Stomach (tissue), 8 donors: ENCODE measurements at regions not wholly inside any gene's neighbourhood (a gene's known extent, or its start where the extent isn't known, plus 50 kb on each side); places are given as distances from the start of the nearest gene placed in this dataset.

Experiments used
- DNase-seq, 2 donors: peaks; one replicate each; pipeline versions ENCODE4 v3.0.0 to v3.0.0-alpha.2; 2013 to 2019
- H3K27ac ChIP-seq, 5 donors: fragments of 200-600 bp in 4 of 5; sonication (generic) in 4 of 5; one replicate each; pipeline ENCODE4 v1.5.1; 2013 to 2019; ENCODE audit warnings: mild to moderate bottlenecking in 1 of 5, moderate library complexity in 1 of 5
- H3K27me3 ChIP-seq, 3 donors: fragments of 200-600 bp; sonication (generic); one replicate each; pipeline ENCODE4 v1.5.1; 2017 to 2019; ENCODE audit warnings: mixed run types in 1 of 3
- H3K36me3 ChIP-seq, 4 donors: fragments of 200-600 bp; sonication (generic); 1 replicate in 3 of 4; 2 replicates in 1 of 4; pipeline ENCODE4 v1.5.1; 2016 to 2019
- H3K4me1 ChIP-seq, 4 donors: fragments of 200-600 bp; sonication (generic); one replicate each; pipeline ENCODE4 v1.5.1; 2016 to 2019
- H3K4me3 ChIP-seq, 4 donors: fragments of 200-600 bp; sonication (generic) in 3 of 4; one replicate each; pipeline ENCODE4 v1.5.1; 2016 to 2019; ENCODE audit warnings: mild to moderate bottlenecking in 1 of 4
- H3K9me3 ChIP-seq, 4 donors: fragments of 200-600 bp; sonication (generic); one replicate each; pipeline ENCODE4 v1.5.1; 2016 to 2019
- CTCF ChIP-seq, 7 experiments: fragments of 450-650 bp in 4 of 7; fragments of 200-600 bp in 3 of 7; sonication (generic) in 3 of 7; IDR thresholded peaks; one replicate each; pipeline ENCODE4 v1.5.1; 2016 to 2019; ENCODE audit warnings: antibody characterized with exemption in 7 of 7, control low read depth in 2 of 7, mild to moderate bottlenecking in 1 of 7
- EP300 ChIP-seq: sonication (generic); formaldehyde crosslinking; IDR thresholded peaks from one replicate; pipeline ENCODE4 v1.6.1; 2017; ENCODE audit warnings: antibody characterized with exemption
- POLR2A ChIP-seq, 4 donors: fragments of 450-650 bp; IDR thresholded peaks; one replicate each; pipeline ENCODE4 v1.6.1; 2016; ENCODE audit warnings: antibody characterized with exemption in 4 of 4, control low read depth in 2 of 4, mild to moderate bottlenecking in 1 of 4, moderate library complexity in 1 of 4
- POLR2AphosphoS5 ChIP-seq, 3 donors: sonication (generic); formaldehyde crosslinking; IDR thresholded peaks; one replicate each; pipeline ENCODE4 v1.6.1; 2016; ENCODE audit warnings: antibody characterized with exemption in 3 of 3
- WGBS, 5 donors: extraction: QIAGEN DNeasy Blood & Tissue Kit in 3 of 5; methylation state at CpG; one replicate each; pipeline versions ENCODE4 v1.1.5 to v1.1.7; 2013 to 2018; 5-methylcytosine and 5-hydroxymethylcytosine counted together
- intact Hi-C: fragments of 100-400 bp; cut with DNase I; formaldehyde crosslinking; loops from one replicate; pipeline ENCODE4 v1.15.1; 2023; ENCODE audit warnings: low total_unique reads
- donor health status: healthy with polysubstance abuse.
- donor health status: Bipolar disorder and iron deficiency.
- donor health status: healthy.

- Histone ChIP-seq H3K27ac (no peak overlapping the region), H3K27me3 (no peaks in the 10 kb centered on the region), H3K4me1 (no peaks in the 10 kb centered on the region), H3K4me3 (no peak overlapping the region), H3K36me3 (no peaks in the 10 kb centered on the region), H3K9me3 (peaks cover 0 to 5% (median 0%) of the 10 kb centered on the region in 4 donors)
- no peak for DNase-seq
- intact Hi-C loops: no loop called here
- WGBS, 5 donors: 50 to 70% (median 63%) methylated on average over 3 of the region's 3 CpGs
- TF ChIP-seq POLR2AphosphoS5 (IDR thresholded peaks at IDR 0.05): no peak
- no peak for TF ChIP-seq POLR2A (IDR thresholded peaks at IDR 0.05)
- no peak for TF ChIP-seq CTCF (IDR thresholded peaks at IDR 0.05)
Observed at GRCh38 chr1:79811173-79811572, 804.6 kb upstream of the ADGRL4 start.

DNA sequence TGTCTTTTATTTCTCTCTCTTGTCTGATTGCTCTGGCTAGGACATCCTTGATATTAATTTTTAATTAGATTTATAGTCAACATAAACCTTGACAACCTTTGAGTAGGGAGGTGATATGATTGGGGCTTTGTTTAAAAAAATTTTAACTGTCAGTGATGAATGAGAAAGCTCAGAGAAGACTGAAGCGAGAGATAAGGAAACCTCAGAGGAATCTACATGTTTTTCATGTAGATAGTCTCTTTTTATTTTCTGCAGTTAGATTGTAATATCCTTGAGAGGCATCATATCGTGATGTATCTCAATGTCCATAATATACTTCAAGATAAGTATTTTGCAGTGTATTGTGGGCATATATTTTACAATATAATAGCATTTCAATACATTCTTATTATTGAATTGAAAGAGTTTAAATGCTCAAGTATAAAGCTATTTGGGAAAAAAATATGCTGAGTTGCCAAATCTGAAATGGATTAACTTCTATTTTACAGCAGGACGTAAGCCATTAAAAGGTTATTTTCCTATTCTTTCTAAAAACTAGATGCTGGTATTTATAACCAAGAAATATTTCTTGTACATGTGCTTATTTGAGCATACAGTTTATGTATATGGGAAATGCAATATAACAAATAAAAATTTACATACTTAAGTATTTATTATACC, 802.4 kb upstream of the ADGRL4 start:
- intact Hi-C loops: no loop called here
- no peak for TF ChIP-seq POLR2A (IDR thresholded peaks at IDR 0.05)
- Histone ChIP-seq H3K9me3 (peaks cover 0 to 8% (median 0%) of the 10 kb centered on the region in 4 donors), H3K36me3 (no peaks in the 10 kb centered on the region), H3K4me1 (no peaks in the 10 kb centered on the region), H3K27ac (no peak overlapping the region), H3K27me3 (no peaks in the 10 kb centered on the region), H3K4me3 (no peak overlapping the region)
- WGBS, 5 donors: 79 to 86% (median 81%) methylated on average over 3 of the region's 3 CpGs
- no peak for DNase-seq

DNA sequence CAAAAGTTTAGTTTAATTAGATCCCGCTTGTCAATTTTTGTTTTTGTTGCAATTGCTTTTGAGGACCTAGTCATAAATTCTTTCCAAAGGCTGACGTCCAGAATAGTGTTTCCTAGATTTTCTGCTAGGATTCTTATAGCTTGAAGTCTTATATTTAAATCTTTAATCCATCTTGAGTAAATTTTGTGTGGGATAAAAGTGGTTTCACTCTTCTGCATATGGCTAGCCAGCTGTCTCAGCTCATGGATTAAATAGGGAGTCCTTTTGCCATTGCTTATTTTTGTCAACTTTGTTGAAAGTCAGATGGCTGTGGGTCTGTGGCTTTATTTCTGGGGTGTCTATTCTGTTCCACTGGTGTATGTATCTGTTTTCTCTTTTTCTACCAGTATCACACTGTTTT, 801.3 kb upstream of the ADGRL4 start:
- no peak overlapping the region for H3K27ac ChIP-seq
- H3K4me1 ChIP-seq: no peaks in the 10 kb centered on the region
- peaks cover 0 to 8% (median 0%) of the 10 kb centered on the region in 4 donors for H3K9me3 ChIP-seq
- intact Hi-C loops: no loop called here
- no peak for TF ChIP-seq CTCF (IDR thresholded peaks at IDR 0.05)
- no peak for DNase-seq
- no peaks in the 10 kb centered on the region for H3K27me3 ChIP-seq
- no peak overlapping the region for H3K4me3 ChIP-seq
- WGBS, 5 donors: 52 to 71% (median 63%) methylated on average over 2 of the region's 2 CpGs
- H3K36me3 ChIP-seq: no peaks in the 10 kb centered on the region

DNA sequence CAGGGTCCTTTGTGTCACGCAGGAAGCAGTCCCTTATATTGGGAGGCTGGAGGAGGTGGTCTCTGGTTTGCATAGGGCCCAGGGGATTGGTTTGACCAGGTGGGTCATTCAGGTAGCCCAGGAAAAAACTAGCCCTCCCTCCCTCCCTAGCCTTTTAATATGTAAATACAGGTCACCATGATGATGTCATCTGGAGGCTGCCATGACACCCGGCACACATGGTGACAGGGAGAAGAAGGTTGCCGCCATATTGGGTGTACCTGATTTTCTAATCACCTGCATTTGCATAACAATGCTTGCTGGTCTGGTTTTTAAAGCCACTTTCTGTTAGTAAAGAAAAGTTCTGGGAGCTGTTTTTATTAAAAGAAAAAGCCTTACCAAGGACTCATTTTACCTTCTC, 791.0 kb upstream of the ADGRL4 start:
- TF ChIP-seq EP300 (no peak), CTCF (IDR thresholded peaks at IDR 0.05) (no peak), POLR2A (IDR thresholded peaks at IDR 0.05) (no peak)
- DNase-seq: no peak
- Histone ChIP-seq H3K4me3 (no peak overlapping the region), H3K27me3 (no peaks in the 10 kb centered on the region), H3K9me3 (peaks cover 0 to 13% (median 6%) of the 10 kb centered on the region in 4 donors), H3K36me3 (no peaks in the 10 kb centered on the region), H3K4me1 (no peaks in the 10 kb centered on the region), H3K27ac (no peak overlapping the region)
- WGBS, 5 donors: 86 to 94% (median 91%) methylated on average over 3 of the region's 3 CpGs
- intact Hi-C loops: no loop called here

- Histone ChIP-seq H3K27ac (no peak overlapping the region), H3K36me3 (no peaks in the 10 kb centered on the region), H3K27me3 (no peaks in the 10 kb centered on the region), H3K9me3 (peaks cover 0 to 13% (median 6%) of the 10 kb centered on the region in 4 donors), H3K4me3 (no peak overlapping the region), H3K4me1 (no peaks in the 10 kb centered on the region)
- DNase-seq: no peak
- WGBS, 5 donors: 19 to 100% (median 39%) methylated on average over 1 of the region's 1 CpG
- no peak for TF ChIP-seq POLR2AphosphoS5 (IDR thresholded peaks at IDR 0.05)
- TF ChIP-seq CTCF (IDR thresholded peaks at IDR 0.05): no peak
- TF ChIP-seq EP300: no peak
- no peak for TF ChIP-seq POLR2A (IDR thresholded peaks at IDR 0.05)
- intact Hi-C loops: no loop called here
Observed at GRCh38 chr1:79796434-79796833, 789.9 kb upstream of the ADGRL4 start.
